ENCODE measurements at regions not wholly inside any gene's neighbourhood (a gene's known extent, or its start where the extent isn't known, plus 50 kb on each side); places are given as distances from the start of the nearest gene placed in this dataset.

DNA sequence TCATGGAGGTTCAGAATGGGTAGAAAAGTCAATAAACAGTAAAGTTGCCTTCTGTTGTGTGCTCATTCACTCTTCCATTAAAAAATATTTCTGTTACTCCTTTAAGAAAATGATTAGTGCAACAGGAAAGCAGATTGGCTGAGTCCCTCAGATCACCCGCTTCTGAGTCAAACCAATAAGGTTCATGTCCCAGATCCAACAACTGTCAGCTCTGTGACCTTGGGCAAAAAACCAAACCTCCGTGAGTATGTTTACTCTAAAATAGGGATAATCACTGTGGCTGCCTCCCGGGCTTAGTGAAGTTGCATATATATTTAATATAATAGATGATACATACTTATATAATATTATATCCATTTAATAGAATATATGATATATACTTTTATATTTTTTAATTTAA, 698.5 kb upstream of the RBFOX1 start:
- Histone ChIP-seq H3K27me3 (ENCODE audit: control insufficient read depth, insufficient read depth, low read length) (no peaks in the 10 kb centered on the region), H3K9me3 (ENCODE audit: control insufficient read depth, insufficient read depth, low read length) (peaks cover 13% of the 10 kb centered on the region), H3K4me3 (ENCODE audit: low read depth, low read length) (no peak overlapping the region), H3K27ac (ENCODE audit: low read depth, low read length) (no peak overlapping the region)
- TF ChIP-seq, protein P1, sequence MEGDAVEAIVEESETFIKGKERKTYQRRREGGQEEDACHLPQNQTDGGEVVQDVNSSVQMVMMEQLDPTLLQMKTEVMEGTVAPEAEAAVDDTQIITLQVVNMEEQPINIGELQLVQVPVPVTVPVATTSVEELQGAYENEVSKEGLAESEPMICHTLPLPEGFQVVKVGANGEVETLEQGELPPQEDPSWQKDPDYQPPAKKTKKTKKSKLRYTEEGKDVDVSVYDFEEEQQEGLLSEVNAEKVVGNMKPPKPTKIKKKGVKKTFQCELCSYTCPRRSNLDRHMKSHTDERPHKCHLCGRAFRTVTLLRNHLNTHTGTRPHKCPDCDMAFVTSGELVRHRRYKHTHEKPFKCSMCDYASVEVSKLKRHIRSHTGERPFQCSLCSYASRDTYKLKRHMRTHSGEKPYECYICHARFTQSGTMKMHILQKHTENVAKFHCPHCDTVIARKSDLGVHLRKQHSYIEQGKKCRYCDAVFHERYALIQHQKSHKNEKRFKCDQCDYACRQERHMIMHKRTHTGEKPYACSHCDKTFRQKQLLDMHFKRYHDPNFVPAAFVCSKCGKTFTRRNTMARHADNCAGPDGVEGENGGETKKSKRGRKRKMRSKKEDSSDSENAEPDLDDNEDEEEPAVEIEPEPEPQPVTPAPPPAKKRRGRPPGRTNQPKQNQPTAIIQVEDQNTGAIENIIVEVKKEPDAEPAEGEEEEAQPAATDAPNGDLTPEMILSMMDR (IDR thresholded peaks at IDR 0.05; ENCODE audit: low read depth, low read length): no peak
- ChIA-PET POLR2A (no interaction called here), CTCF (no interaction called here)
- no peak for DNase-seq (ENCODE audit: low read depth, low spot score)

DNA sequence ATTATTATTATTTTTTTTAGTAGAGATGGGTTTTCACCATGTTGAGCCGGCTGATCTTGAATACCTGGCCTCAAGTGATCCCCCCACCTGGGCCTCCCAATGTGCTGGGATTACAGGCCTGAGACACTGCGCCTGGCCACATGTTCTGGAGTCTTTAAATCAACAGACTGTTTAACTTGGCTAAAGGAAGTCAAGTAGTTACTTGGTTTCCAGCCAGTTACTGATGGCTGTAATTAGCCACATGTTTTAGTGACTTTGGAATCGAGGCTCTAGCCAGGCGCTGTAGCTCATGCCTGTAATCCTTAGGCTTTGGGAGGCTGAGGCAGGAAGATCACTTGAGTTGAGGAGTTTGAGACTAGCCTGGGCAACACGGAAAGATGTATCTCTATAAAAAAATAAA, 699.2 kb upstream of the RBFOX1 start:
- Histone ChIP-seq H3K27ac (ENCODE audit: low read depth, low read length) (no peak overlapping the region), H3K4me3 (ENCODE audit: low read depth, low read length) (no peak overlapping the region), H3K9me3 (ENCODE audit: control insufficient read depth, insufficient read depth, low read length) (peaks cover 13% of the 10 kb centered on the region), H3K27me3 (ENCODE audit: control insufficient read depth, insufficient read depth, low read length) (no peaks in the 10 kb centered on the region)
- no peak for DNase-seq (ENCODE audit: low read depth, low spot score)
- ChIA-PET POLR2A (no interaction called here), CTCF (no interaction called here)
- TF ChIP-seq, protein P1 (IDR thresholded peaks at IDR 0.05; ENCODE audit: low read depth, low read length): no peak

DNA sequence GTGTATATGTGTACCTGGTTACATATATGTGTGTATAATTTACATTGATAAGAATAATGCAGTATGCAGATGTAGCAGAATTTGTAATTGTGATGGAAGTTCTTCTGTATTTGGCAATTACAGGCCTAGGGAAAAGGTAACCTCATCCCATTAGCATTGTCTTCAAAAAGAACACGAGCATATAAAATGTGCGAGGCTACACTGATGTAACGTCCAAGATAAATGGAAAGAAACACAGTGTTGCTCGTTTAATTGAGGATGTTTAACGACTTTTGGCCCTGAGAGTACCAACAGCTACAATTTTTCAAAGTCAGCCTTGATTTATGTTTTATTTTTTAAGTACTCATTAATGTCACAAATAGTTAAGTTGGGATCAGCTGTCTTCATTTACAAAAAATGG, 703.5 kb upstream of the RBFOX1 start:
- no peak for DNase-seq (ENCODE audit: low read depth, low spot score)
- Histone ChIP-seq H3K9me3 (ENCODE audit: control insufficient read depth, insufficient read depth, low read length) (peaks cover 26% of the 10 kb centered on the region), H3K27me3 (ENCODE audit: control insufficient read depth, insufficient read depth, low read length) (no peaks in the 10 kb centered on the region), H3K27ac (ENCODE audit: low read depth, low read length) (no peak overlapping the region), H3K4me3 (ENCODE audit: low read depth, low read length) (no peak overlapping the region)
- CTCF ChIA-PET: interaction anchor here (0.7 to 3.1 kb wide), 2 partner anchors 13 to 564 kb away, joined by 3 to 14 read pairs; no protein-coding TSS in a partner anchor
- TF ChIP-seq, protein P1 (IDR thresholded peaks at IDR 0.05; ENCODE audit: low read depth, low read length): no peak
- POLR2A ChIA-PET: no interaction called here

DNA sequence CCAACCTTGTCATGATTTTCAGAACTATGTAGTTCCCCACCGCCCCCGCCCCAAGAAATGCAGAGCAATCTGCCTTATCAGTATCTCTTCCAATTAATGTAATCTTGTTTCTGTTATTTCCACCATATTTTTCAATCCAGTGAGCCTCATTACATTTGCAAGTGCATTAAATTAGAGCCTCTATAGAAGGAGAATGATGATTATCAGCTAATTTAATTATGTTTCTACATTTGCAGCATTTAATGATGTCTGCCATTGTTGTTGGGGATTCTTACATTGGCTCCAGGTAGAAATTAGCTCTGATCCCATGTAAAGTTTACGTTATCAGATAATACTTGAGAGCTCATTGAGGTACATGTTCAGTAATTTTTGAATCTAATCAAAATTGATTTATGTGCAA, 707.0 kb upstream of the RBFOX1 start:
- TF ChIP-seq, protein P1 (IDR thresholded peaks at IDR 0.05; ENCODE audit: low read depth, low read length): no peak
- H3K4me3 ChIP-seq (ENCODE audit: low read depth, low read length): no peak overlapping the region
- CTCF ChIA-PET: no interaction called here
- H3K9me3 ChIP-seq (ENCODE audit: control insufficient read depth, insufficient read depth, low read length): peaks cover 18% of the 10 kb centered on the region
- no peaks in the 10 kb centered on the region for H3K27me3 ChIP-seq (ENCODE audit: control insufficient read depth, insufficient read depth, low read length)
- DNase-seq (ENCODE audit: low read depth, low spot score): no peak
- POLR2A ChIA-PET: no interaction called here
- H3K27ac ChIP-seq (ENCODE audit: low read depth, low read length): no peak overlapping the region

DNA sequence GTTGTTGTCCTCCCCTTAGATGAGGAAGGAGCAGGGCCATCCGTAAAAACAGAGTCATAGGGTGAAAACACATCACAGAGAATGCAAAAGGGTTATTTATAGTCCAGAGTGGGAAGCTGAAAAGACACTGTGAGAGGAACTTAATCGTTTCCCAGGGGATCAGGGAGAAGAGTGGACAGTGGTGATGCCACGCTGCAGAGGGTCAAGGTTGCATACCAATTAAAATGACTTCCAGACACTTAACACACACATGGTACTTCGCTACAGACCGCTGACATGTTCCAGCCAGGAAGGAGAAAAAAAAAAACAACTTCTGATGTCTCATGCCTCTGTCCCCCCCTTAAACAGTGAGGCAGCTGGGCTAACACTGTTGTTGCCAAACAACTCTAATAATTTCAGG, 713.8 kb upstream of the RBFOX1 start:
- TF ChIP-seq, protein P1 (IDR thresholded peaks at IDR 0.05; ENCODE audit: low read depth, low read length): no peak
- H3K27ac ChIP-seq (ENCODE audit: low read depth, low read length): no peak overlapping the region
- no peak overlapping the region for H3K4me3 ChIP-seq (ENCODE audit: low read depth, low read length)
- H3K27me3 ChIP-seq (ENCODE audit: control insufficient read depth, insufficient read depth, low read length): no peaks in the 10 kb centered on the region
- peaks cover 12% of the 10 kb centered on the region for H3K9me3 ChIP-seq (ENCODE audit: control insufficient read depth, insufficient read depth, low read length)
- DNase-seq (ENCODE audit: low read depth, low spot score): no peak
- POLR2A ChIA-PET: no interaction called here
- CTCF ChIA-PET: no interaction called here
